Smooth muscle cell (in vitro differentiated cells): ENCODE measurements at regions not wholly inside any gene's neighbourhood (a gene's known extent, or its start where the extent isn't known, plus 50 kb on each side); places are given as distances from the start of the nearest gene placed in this dataset.

Source experiments
- DNase-seq: peaks from one replicate; lab custom pipeline; 2025; ENCODE audit not compliant: unreplicated experiment; lab: John Stamatoyannopoulos, UW
- H2AFZ ChIP-seq: fragments of 200-600 bp; sonication (generic); 2 replicates; pipeline ENCODE4 v1.6.0; 2016; ENCODE audit warnings: antibody characterized with exemption, low read depth, mild to moderate bottlenecking
- H3F3A ChIP-seq: fragments of 200-600 bp; sonication (generic); 2 replicates; pipeline ENCODE4 v1.6.0; 2017; ENCODE audit warnings: antibody characterized with exemption, low read depth
- H3K27ac ChIP-seq: fragments of 200-600 bp; sonication (generic); 2 replicates; pipeline ENCODE4 v1.5.1; 2016; ENCODE audit warnings: low read depth, mild to moderate bottlenecking
- H3K27me3 ChIP-seq: fragments of 200-600 bp; sonication (generic); 2 replicates; pipeline ENCODE4 v1.6.1; 2016; ENCODE audit warnings: low read depth, mild to moderate bottlenecking
- H3K36me3 ChIP-seq: fragments of 200-600 bp; sonication (generic); 2 replicates; pipeline ENCODE4 v1.5.1; 2016; ENCODE audit warnings: low read depth
- H3K4me1 ChIP-seq: fragments of 200-600 bp; sonication (generic); 2 replicates; pipeline ENCODE4 v1.5.1; 2016; ENCODE audit warnings: low read depth
- H3K4me2 ChIP-seq: fragments of 200-600 bp; sonication (generic); 2 replicates; pipeline ENCODE4 v1.6.0; 2016; ENCODE audit warnings: mild to moderate bottlenecking
- H3K4me3 ChIP-seq: fragments of 200-600 bp; sonication (generic); 2 replicates; pipeline ENCODE4 v1.5.1; 2016; ENCODE audit warnings: mild to moderate bottlenecking
- H3K79me2 ChIP-seq: fragments of 200-600 bp; sonication (generic); 2 replicates; pipeline ENCODE4 v1.6.0; 2016; ENCODE audit warnings: low read depth, mild to moderate bottlenecking
- H3K9ac ChIP-seq: fragments of 200-600 bp; sonication (generic); 2 replicates; pipeline ENCODE4 v1.6.0; 2016; ENCODE audit warnings: low read depth
- H3K9me3 ChIP-seq: fragments of 200-600 bp; sonication (generic); replicated peaks from 2 replicates; pipeline ENCODE4 v1.5.1; 2016; ENCODE audit warnings: low read depth
- H4K20me1 ChIP-seq: fragments of 200-600 bp; sonication (generic); 2 replicates; pipeline ENCODE4 v1.6.0; 2016; ENCODE audit warnings: low read depth
- CTCF ChIP-seq: fragments of 200-600 bp; sonication (generic); IDR thresholded peaks from 2 replicates; pipeline ENCODE4 v1.5.1; 2017; ENCODE audit warnings: borderline replicate concordance, mild to moderate bottlenecking, antibody characterized with exemption; ENCODE audit not compliant: insufficient read depth, poor library complexity, severe bottlenecking
- WGBS: methylation state at CpG from one replicate; pipeline ENCODE4 v1.1.7; 2016; ENCODE audit warnings: low lambda C conversion rate; 5-methylcytosine and 5-hydroxymethylcytosine counted together

GRCh38 chr13:78133511-78133910 is 214.9 kb upstream of the EDNRB start:
- no peaks in the 10 kb centered on the region for H3F3A ChIP-seq
- H2AFZ ChIP-seq, result no peak overlapping the region
- no peak overlapping the region for H3K4me3 ChIP-seq
- H3K9ac ChIP-seq, result no peak overlapping the region
- TF ChIP-seq CTCF, result no peak
- peaks cover 19% of the 10 kb centered on the region for H3K4me1 ChIP-seq
- H3K36me3 ChIP-seq, result no peaks in the 10 kb centered on the region
- no peaks in the 10 kb centered on the region for H3K27me3 ChIP-seq
- H3K9me3 ChIP-seq, result no peaks in the 10 kb centered on the region
- no peak for DNase-seq
- no peaks in the 10 kb centered on the region for H4K20me1 ChIP-seq
- no peak overlapping the region for H3K27ac ChIP-seq
- WGBS, result 78% methylated on average over 3 of the region's 3 CpGs
- H3K4me2 ChIP-seq, result no peak overlapping the region
- H3K79me2 ChIP-seq, result no peaks in the 10 kb centered on the region

GRCh38 chr13:78131811-78132210 is 213.2 kb upstream of the EDNRB start:
- Histone ChIP-seq H3K9ac (no peak overlapping the region), H3K4me3 (no peak overlapping the region), H3K27me3 (no peaks in the 10 kb centered on the region), H3K4me1 (peaks cover 19% of the 10 kb centered on the region), H3K79me2 (no peaks in the 10 kb centered on the region), H2AFZ (no peak overlapping the region), H3K4me2 (no peak overlapping the region), H3K36me3 (no peaks in the 10 kb centered on the region), H3F3A (no peaks in the 10 kb centered on the region), H3K27ac (no peak overlapping the region), H3K9me3 (no peaks in the 10 kb centered on the region), H4K20me1 (no peaks in the 10 kb centered on the region)
- DNase-seq, result no peak
- peak; percentile 36 for TF ChIP-seq CTCF

GRCh38 chr13:78131346-78131745 is 212.7 kb upstream of the EDNRB start:
- no peak for DNase-seq
- Histone ChIP-seq H3K9me3 (no peaks in the 10 kb centered on the region), H3K79me2 (no peaks in the 10 kb centered on the region), H3K27me3 (no peaks in the 10 kb centered on the region), H3K27ac (no peak overlapping the region), H4K20me1 (no peaks in the 10 kb centered on the region), H3K4me1 (peaks cover 19% of the 10 kb centered on the region), H3F3A (no peaks in the 10 kb centered on the region), H3K4me3 (no peak overlapping the region), H3K4me2 (no peak overlapping the region), H3K36me3 (no peaks in the 10 kb centered on the region), H3K9ac (no peak overlapping the region), H2AFZ (no peak overlapping the region)
- no peak for TF ChIP-seq CTCF
- WGBS, result 88% methylated on average over 2 of the region's 2 CpGs

- H3K4me2 ChIP-seq, result peak overlapping the region; percentile 80
- H3K4me3 ChIP-seq, result peak overlapping the region; percentile 32
- H3K4me1 ChIP-seq, result peaks cover 19% of the 10 kb centered on the region
- no peaks in the 10 kb centered on the region for H3K36me3 ChIP-seq
- H4K20me1 ChIP-seq, result no peaks in the 10 kb centered on the region
- TF ChIP-seq CTCF, result no peak
- H3K27me3 ChIP-seq, result no peaks in the 10 kb centered on the region
- peak overlapping the region; percentile 38 for H3K27ac ChIP-seq
- H3K79me2 ChIP-seq, result no peaks in the 10 kb centered on the region
- peak overlapping the region; percentile 43 for H3K9ac ChIP-seq
- H3K9me3 ChIP-seq, result no peaks in the 10 kb centered on the region
- H3F3A ChIP-seq, result no peaks in the 10 kb centered on the region
- peak overlapping the region; percentile 90 for H2AFZ ChIP-seq
- 21% methylated on average over 2 of the region's 2 CpGs for WGBS
- no peak for DNase-seq
These were observed 211.2 kb upstream of the EDNRB start for GRCh38 chr13:78129823-78130222.
